Thyroid gland (tissue), 4 donors: ENCODE measurements at regions not wholly inside any gene's neighbourhood (a gene's known extent, or its start where the extent isn't known, plus 50 kb on each side); places are given as distances from the start of the nearest gene placed in this dataset.

Experiments
- DNase-seq, 2 donors: peaks; one replicate each; pipeline ENCODE4 v3.0.0-alpha.2; 2019
- H3K27ac ChIP-seq, 3 donors: fragments of 200-600 bp; sonication (generic); 1 replicate in 2 of 3; 2 replicates in 1 of 3; pipeline ENCODE4 v1.5.1; 2016 to 2019; ENCODE audit warnings: mild to moderate bottlenecking in 1 of 3, moderate library complexity in 1 of 3
- H3K27me3 ChIP-seq: fragments of 200-600 bp; sonication (generic); one replicate; pipeline ENCODE4 v1.5.1; 2019
- H3K36me3 ChIP-seq, 2 donors: fragments of 200-600 bp; sonication (generic); one replicate each; pipeline ENCODE4 v1.5.1; 2016 to 2019
- H3K4me1 ChIP-seq, 2 donors: fragments of 200-600 bp; sonication (generic); one replicate each; pipeline ENCODE4 v1.5.1; 2017 to 2019
- H3K4me3 ChIP-seq, 3 donors: fragments of 200-600 bp; sonication (generic); replicated peaks in 1 of 3; 1 replicate in 2 of 3; 2 replicates in 1 of 3; pipeline ENCODE4 v1.5.1; 2016; ENCODE audit warnings: mild to moderate bottlenecking in 1 of 3
- H3K9me3 ChIP-seq: fragments of 200-600 bp; sonication (generic); one replicate; pipeline ENCODE4 v1.5.1; 2017
- CTCF ChIP-seq, 6 experiments: fragments of 200-600 bp in 3 of 6; fragments of 450-650 bp in 3 of 6; sonication (generic) in 3 of 6; IDR thresholded peaks; one replicate each; pipeline ENCODE4 v1.5.1; 2016 to 2019; ENCODE audit warnings: antibody characterized with exemption in 6 of 6, mild to moderate bottlenecking in 2 of 6, inconsistent platforms in 1 of 6, moderate library complexity in 1 of 6
- POLR2A ChIP-seq, 2 donors: fragments of 450-650 bp; IDR thresholded peaks; one replicate each; pipeline ENCODE4 v1.6.1; 2017; ENCODE audit warnings: antibody characterized with exemption in 2 of 2, mild to moderate bottlenecking in 2 of 2, moderate library complexity in 1 of 2
- WGBS, 2 donors: methylation state at CpG; one replicate each; pipeline ENCODE4 v1.1.5; 2017; 5-methylcytosine and 5-hydroxymethylcytosine counted together
- intact Hi-C: fragments of 100-400 bp; cut with DNase I; formaldehyde crosslinking; loops from one replicate; pipeline ENCODE4 v1.15.1; 2023

- TF ChIP-seq POLR2A (IDR thresholded peaks at IDR 0.05) (no peak), CTCF (IDR thresholded peaks at IDR 0.05) (no peak)
- H3K27ac ChIP-seq = no peak overlapping the region
- 82 to 87% methylated on average over 4 of the region's 4 CpGs for WGBS, 2 donors
- H3K9me3 ChIP-seq = no peaks in the 10 kb centered on the region
- DNase-seq = no peak
- H3K27me3 ChIP-seq = no peaks in the 10 kb centered on the region
- H3K4me1 ChIP-seq = no peaks in the 10 kb centered on the region
- no peak overlapping the region for H3K4me3 ChIP-seq
- no peaks in the 10 kb centered on the region for H3K36me3 ChIP-seq
- intact Hi-C loops = no loop called here
Measured at GRCh38 chr4:10303291-10303690, 153.9 kb downstream of the ZNF518B start.

- H3K36me3 ChIP-seq = no peaks in the 10 kb centered on the region
- H3K9me3 ChIP-seq = no peaks in the 10 kb centered on the region
- TF ChIP-seq POLR2A (IDR thresholded peaks at IDR 0.05) (no peak), CTCF (IDR thresholded peaks at IDR 0.05) (no peak)
- no peak overlapping the region for H3K4me3 ChIP-seq
- no peak overlapping the region for H3K27ac ChIP-seq
- WGBS, 2 donors = 84 to 89% methylated on average over 2 of the region's 2 CpGs
- DNase-seq = peak in 1 of 2 donors; percentile 4
- peaks cover under 1 to 3% of the 10 kb centered on the region in 2 donors for H3K4me1 ChIP-seq
- H3K27me3 ChIP-seq = no peaks in the 10 kb centered on the region
- intact Hi-C loops = no loop called here
Measured at GRCh38 chr4:10302096-10302495, 155.1 kb downstream of the ZNF518B start.

- no peaks in the 10 kb centered on the region for H3K27me3 ChIP-seq
- no peak overlapping the region for H3K27ac ChIP-seq
- TF ChIP-seq POLR2A (IDR thresholded peaks at IDR 0.05) (no peak), CTCF (IDR thresholded peaks at IDR 0.05) (no peak)
- no peak for DNase-seq
- no peaks in the 10 kb centered on the region for H3K9me3 ChIP-seq
- WGBS, 2 donors = 63 to 71% methylated on average over 3 of the region's 3 CpGs
- no peaks in the 10 kb centered on the region for H3K36me3 ChIP-seq
- peaks cover 10 to 12% of the 10 kb centered on the region in 2 donors for H3K4me1 ChIP-seq
- intact Hi-C loops = no loop called here
- no peak overlapping the region for H3K4me3 ChIP-seq
Measured at GRCh38 chr4:10299601-10300000, 157.6 kb downstream of the ZNF518B start.

GRCh38 chr4:10298681-10299080, 158.5 kb downstream of the ZNF518B start:
- peaks cover 10 to 12% of the 10 kb centered on the region in 2 donors for H3K4me1 ChIP-seq
- no peaks in the 10 kb centered on the region for H3K27me3 ChIP-seq
- H3K27ac ChIP-seq = no peak overlapping the region
- H3K36me3 ChIP-seq = no peaks in the 10 kb centered on the region
- no peak overlapping the region for H3K4me3 ChIP-seq
- H3K9me3 ChIP-seq = no peaks in the 10 kb centered on the region
- DNase-seq = no peak
- TF ChIP-seq CTCF (IDR thresholded peaks at IDR 0.05) = no peak
- TF ChIP-seq POLR2A (IDR thresholded peaks at IDR 0.05) = no peak
- 88 to 95% methylated on average over 3 of the region's 3 CpGs for WGBS, 2 donors
- intact Hi-C loops = no loop called here

GRCh38 chr4:10296730-10297129, 160.5 kb downstream of the ZNF518B start:
- Histone ChIP-seq H3K27me3 (no peaks in the 10 kb centered on the region), H3K27ac (peak overlapping the region; percentile 17 to 76 (median 46)), H3K36me3 (no peaks in the 10 kb centered on the region), H3K4me1 (peaks cover 10 to 12% of the 10 kb centered on the region in 2 donors), H3K9me3 (no peaks in the 10 kb centered on the region), H3K4me3 (no peak overlapping the region)
- no peak for TF ChIP-seq POLR2A (IDR thresholded peaks at IDR 0.05)
- TF ChIP-seq CTCF (IDR thresholded peaks at IDR 0.05) = no peak
- DNase-seq = peak; percentile 54 to 66
- intact Hi-C loops = no loop called here
- WGBS, 2 donors = 14 to 24% methylated on average over 3 of the region's 3 CpGs
